IPS-NIHi7 (cell line): ENCODE measurements at regions not wholly inside any gene's neighbourhood (a gene's known extent, or its start where the extent isn't known, plus 50 kb on each side); places are given as distances from the start of the nearest gene placed in this dataset.
"Not testable (repeated sequence)": the region's sequence is repeated elsewhere in the genome, so short reads cannot be mapped to it uniquely, and the experiment has no call there.

Source experiments
- DNase-seq: peaks from one replicate; pipeline ENCODE4 v3.0.0; 2012; ENCODE audit warnings: mixed read lengths; ENCODE audit errors: extremely low spot score

DNA sequence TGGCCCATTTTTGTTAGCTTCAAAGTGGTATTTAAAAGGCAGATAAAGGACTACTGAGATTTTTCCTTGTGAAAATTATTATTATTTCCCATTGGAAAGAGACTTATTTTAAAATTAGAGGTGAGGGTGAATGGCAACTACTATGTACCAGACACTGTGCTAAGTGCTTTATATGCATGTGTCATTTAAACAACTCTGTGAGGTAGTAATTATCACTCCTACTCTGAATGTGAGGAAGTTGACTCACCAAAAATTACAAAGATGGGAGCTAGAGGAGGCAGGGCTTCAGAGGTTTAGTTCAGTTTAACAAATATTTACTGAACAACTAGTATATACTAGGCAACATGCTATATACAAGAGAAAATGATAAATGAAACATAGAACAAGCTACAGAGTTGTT is 78.2 kb downstream of the MSL3 start:
- no peak for DNase-seq

DNA sequence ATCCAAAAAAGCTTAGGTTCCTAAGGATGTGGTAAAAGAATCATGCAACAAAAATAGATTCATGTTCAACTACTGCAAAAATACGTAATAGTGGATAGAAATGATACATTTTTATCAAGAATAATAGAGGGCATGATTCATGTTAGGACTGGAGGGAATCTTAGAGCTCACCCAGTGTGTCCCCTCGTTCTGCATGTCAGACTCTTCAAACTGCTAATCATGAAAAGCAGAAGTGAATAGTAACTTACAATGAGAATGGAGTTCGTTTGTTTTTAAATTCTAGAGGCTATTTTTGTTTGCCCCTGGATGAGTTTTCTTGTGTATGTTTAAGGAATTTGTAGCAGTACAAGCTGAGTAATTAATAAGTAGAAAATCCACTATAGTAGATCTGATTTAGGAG is 79.4 kb downstream of the MSL3 start:
- no peak for DNase-seq

- DNase-seq: no peak
Measured at GRCh38 chrX:11864171-11864570, 106.1 kb downstream of the MSL3 start.

- no peak for DNase-seq
Measured at GRCh38 chrX:11867610-11868345, 109.7 kb downstream of the MSL3 start.

DNA sequence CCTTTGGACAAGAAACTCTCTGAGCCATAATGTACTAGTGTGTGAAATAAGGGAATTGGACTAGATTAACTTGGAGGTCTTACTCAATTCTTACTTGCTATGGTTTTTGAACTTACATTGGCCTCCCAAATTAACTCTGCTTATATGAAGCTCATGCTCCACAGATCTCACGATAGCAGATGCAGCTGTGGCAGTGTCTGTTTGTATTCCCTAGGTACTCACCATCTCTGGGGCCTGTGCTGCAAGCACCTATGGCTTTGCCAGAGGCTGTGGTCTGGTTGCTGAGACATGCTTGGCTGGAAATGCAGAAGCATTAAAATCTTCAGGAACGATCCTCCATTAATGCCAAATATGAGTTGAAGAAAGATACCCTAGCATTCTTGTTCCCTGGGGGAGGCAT is 112.8 kb downstream of the MSL3 start:
- no peak for DNase-seq

DNA sequence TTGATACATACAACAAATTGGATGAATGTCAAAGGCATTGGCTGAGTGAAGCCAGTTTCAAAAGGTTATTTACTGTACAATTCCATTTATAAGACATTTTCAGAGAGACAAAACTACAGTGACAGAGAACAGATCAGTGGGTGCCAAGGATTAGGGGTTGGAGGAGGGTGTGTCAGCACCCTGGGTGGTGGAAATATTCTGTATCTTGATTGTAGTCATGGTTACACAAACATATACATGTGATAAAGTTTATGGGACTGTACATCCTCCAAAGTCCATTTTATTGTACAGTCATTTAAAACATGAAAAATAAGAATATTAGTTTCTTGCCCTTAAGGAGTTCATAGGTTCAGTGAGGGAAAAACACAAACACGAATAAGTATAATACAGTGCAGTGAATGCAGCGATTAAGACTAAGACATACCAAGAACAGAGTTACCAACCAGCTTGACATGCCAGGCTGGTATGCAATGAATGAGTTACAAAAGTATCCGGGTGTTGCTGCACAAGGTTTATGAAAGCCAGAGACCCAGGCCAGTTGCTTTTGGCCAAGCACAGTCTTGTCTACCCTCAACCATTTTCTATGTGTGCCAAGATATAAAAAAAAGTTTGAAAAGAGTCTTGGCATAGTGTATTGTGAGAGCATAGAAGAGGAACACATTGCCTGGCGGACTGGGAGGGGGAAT is 123.6 kb downstream of the MSL3 start:
- no peak for DNase-seq

- no peak for DNase-seq
Measured at GRCh38 chrX:11886745-11887144, 128.7 kb downstream of the MSL3 start.

DNA sequence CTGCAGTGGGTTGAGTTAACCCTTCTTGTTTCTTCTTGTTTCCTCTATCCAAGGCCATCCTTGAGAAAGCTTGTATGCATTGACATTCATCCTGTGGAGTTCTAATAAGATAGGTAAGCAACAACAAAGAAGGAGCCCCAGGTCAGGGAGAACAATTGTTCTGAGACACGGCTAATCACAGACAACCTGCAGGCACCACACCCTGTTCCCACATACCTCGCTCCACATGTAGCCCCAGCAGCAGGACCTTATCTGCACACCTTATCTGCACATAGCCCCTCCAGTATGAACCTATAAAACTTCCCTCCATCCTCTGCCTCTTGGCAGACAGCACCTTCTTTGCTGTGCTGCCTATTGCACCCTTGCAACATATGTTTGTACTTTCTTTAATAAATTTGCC is 129.1 kb downstream of the MSL3 start:
- DNase-seq: no peak

- no peak for DNase-seq
Measured at GRCh38 chrX:11888421-11888820, 130.4 kb downstream of the MSL3 start.

- DNase-seq: no peak
Measured at GRCh38 chrX:11889791-11890190, 131.8 kb downstream of the MSL3 start.

GRCh38 chrX:11890836-11891514 is 132.9 kb downstream of the MSL3 start:
- DNase-seq: no peak

DNA sequence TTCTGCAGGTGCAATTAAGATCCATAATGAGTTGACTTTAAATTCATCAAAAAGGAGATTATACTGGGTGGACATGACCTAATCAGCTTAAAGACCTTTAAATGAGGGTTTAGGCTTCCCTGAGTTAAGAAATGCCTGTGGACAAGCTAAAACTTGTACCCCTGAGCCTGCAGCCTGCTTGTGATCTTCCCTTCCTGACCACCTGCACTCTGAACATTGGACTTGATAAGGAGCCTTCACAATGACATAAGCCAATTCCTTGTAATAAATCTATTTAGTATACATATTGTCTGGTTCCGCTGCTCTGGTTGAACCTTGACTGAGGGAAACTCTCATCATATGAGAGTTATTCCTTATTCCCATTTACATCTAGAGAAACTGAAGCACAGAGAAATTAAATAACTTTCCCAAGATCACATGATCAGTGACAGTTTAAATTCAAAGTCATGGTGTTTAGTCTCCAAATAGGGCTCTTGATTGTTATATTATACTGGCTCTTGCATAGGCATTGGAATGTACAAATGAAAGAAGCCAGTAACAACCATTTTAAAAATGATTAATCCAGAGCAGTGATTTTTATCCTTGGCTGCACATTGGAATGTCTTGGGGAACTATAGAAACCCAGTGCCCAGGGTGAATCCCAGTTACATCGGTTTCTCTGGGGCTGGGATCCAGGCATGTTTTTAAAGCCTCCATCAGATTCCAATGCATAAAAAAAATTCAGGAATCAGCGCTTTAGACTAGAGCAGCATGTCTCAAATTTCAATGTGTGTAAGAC is 136.1 kb downstream of the MSL3 start:
- no peak for DNase-seq

- no peak for DNase-seq
Measured at GRCh38 chrX:11899091-11899490, 141.1 kb downstream of the MSL3 start.

GRCh38 chrX:11905933-11906332 is 147.9 kb downstream of the MSL3 start:
- DNase-seq: not testable (repeated sequence)

DNA sequence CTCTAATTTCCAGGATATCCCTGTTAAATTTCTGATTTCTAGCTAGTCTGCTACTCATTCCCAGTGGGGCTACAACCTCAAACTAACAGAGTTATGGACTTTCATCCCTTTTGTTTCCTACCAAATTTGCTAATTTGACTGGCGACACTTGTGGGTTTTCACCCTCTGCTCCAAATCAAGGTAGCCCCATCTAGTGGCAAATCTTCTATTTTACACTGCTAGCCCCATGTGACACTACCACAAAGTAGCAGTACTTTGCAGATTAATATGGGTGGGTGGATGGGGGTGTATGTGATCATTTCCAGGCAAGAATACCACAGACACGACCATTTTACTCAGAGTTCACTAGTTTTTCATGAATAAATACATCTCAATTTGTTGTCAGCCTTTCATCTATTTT is 150.3 kb downstream of the MSL3 start:
- peak; percentile 60 for DNase-seq

GRCh38 chrX:11913001-11913400 is 155.0 kb downstream of the MSL3 start:
- no peak for DNase-seq

- DNase-seq: no peak
Measured at GRCh38 chrX:11929476-11929875, 171.4 kb downstream of the MSL3 start.

- no peak for DNase-seq
Measured at GRCh38 chrX:11932423-11932822, 174.4 kb downstream of the MSL3 start.

GRCh38 chrX:11934089-11934488 is 176.1 kb downstream of the MSL3 start:
- DNase-seq: no peak

GRCh38 chrX:11941571-11941970 is 183.5 kb downstream of the MSL3 start:
- DNase-seq: no peak

GRCh38 chrX:11944501-11944900 is 186.5 kb downstream of the MSL3 start:
- DNase-seq: peak; percentile 89

GRCh38 chrX:11949291-11949690 is 189.0 kb upstream of the FRMPD4 start:
- DNase-seq: no peak
